SJCRH30 (cell line): ENCODE measurements at regions not wholly inside any gene's neighbourhood (a gene's known extent, or its start where the extent isn't known, plus 50 kb on each side); places are given as distances from the start of the nearest gene placed in this dataset.

Experiments
- DNase-seq, 2 experiments: peaks; one replicate each; pipeline ENCODE4 v3.0.0-alpha.2; 2015 to 2020
- H3K27ac ChIP-seq: fragments of 250-450 bp; sonication (Bioruptor Pico); 2 replicates; pipeline ENCODE4 v1.5.1; 2020; ENCODE audit warnings: mild to moderate bottlenecking, moderate library complexity
- H3K27me3 ChIP-seq: fragments of 250-450 bp; sonication (Bioruptor Pico); 2 replicates; pipeline ENCODE4 v1.5.1; 2020; ENCODE audit warnings: mild to moderate bottlenecking, moderate library complexity
- H3K36me3 ChIP-seq: fragments of 250-450 bp; sonication (Bioruptor Pico); 2 replicates; pipeline ENCODE4 v1.5.1; 2020; ENCODE audit warnings: mild to moderate bottlenecking, moderate library complexity
- H3K4me1 ChIP-seq: fragments of 250-450 bp; sonication (Bioruptor Pico); 2 replicates; pipeline ENCODE4 v1.5.1; 2020; ENCODE audit warnings: mild to moderate bottlenecking, moderate library complexity
- H3K4me3 ChIP-seq: fragments of 250-450 bp; sonication (Bioruptor Pico); 2 replicates; pipeline ENCODE4 v1.5.1; 2020; ENCODE audit warnings: mild to moderate bottlenecking, moderate library complexity
- H3K9me3 ChIP-seq: fragments of 250-450 bp; sonication (Bioruptor Pico); replicated peaks from 2 replicates; pipeline ENCODE4 v1.5.1; 2020; ENCODE audit warnings: mild to moderate bottlenecking, moderate library complexity

GRCh38 chr20:62551407-62552323 is 75.9 kb upstream of the GATA5 start:
- H3K36me3 ChIP-seq: no peaks in the 10 kb centered on the region
- peaks cover 11% of the 10 kb centered on the region; the same call in 1 of the 2 replicates for H3K27me3 ChIP-seq
- peaks cover 15% of the 10 kb centered on the region for H3K4me1 ChIP-seq
- no peaks in the 10 kb centered on the region for H3K9me3 ChIP-seq
- H3K4me3 ChIP-seq: peak overlapping the region; percentile 65
- peak overlapping the region; percentile 35; the same call in 1 of the 2 replicates for H3K27ac ChIP-seq
- DNase-seq: peak; percentile 69 to 82

- no peak for DNase-seq
- Histone ChIP-seq H3K27me3 (peaks cover 11% of the 10 kb centered on the region; the same call in 1 of the 2 replicates), H3K27ac (no peak overlapping the region), H3K4me1 (peaks cover 25% of the 10 kb centered on the region), H3K4me3 (no peak overlapping the region), H3K36me3 (no peaks in the 10 kb centered on the region), H3K9me3 (no peaks in the 10 kb centered on the region)
Observed at GRCh38 chr20:62552613-62553012, 76.8 kb upstream of the GATA5 start.

- H3K27ac ChIP-seq: no peak overlapping the region
- no peaks in the 10 kb centered on the region for H3K9me3 ChIP-seq
- DNase-seq: no peak
- H3K27me3 ChIP-seq: peaks cover 11% of the 10 kb centered on the region; the same call in 1 of the 2 replicates
- H3K4me3 ChIP-seq: no peak overlapping the region
- no peaks in the 10 kb centered on the region for H3K36me3 ChIP-seq
- peaks cover 32% of the 10 kb centered on the region for H3K4me1 ChIP-seq
Observed at GRCh38 chr20:62553136-62553837, 77.5 kb upstream of the GATA5 start.

GRCh38 chr20:62553838-62554161 is 78.0 kb upstream of the GATA5 start:
- no peak overlapping the region for H3K4me3 ChIP-seq
- H3K4me1 ChIP-seq: peaks cover 35% of the 10 kb centered on the region
- H3K27ac ChIP-seq: no peak overlapping the region
- no peaks in the 10 kb centered on the region for H3K36me3 ChIP-seq
- peaks cover 11% of the 10 kb centered on the region; the same call in 1 of the 2 replicates for H3K27me3 ChIP-seq
- DNase-seq: no peak
- no peaks in the 10 kb centered on the region for H3K9me3 ChIP-seq

DNA sequence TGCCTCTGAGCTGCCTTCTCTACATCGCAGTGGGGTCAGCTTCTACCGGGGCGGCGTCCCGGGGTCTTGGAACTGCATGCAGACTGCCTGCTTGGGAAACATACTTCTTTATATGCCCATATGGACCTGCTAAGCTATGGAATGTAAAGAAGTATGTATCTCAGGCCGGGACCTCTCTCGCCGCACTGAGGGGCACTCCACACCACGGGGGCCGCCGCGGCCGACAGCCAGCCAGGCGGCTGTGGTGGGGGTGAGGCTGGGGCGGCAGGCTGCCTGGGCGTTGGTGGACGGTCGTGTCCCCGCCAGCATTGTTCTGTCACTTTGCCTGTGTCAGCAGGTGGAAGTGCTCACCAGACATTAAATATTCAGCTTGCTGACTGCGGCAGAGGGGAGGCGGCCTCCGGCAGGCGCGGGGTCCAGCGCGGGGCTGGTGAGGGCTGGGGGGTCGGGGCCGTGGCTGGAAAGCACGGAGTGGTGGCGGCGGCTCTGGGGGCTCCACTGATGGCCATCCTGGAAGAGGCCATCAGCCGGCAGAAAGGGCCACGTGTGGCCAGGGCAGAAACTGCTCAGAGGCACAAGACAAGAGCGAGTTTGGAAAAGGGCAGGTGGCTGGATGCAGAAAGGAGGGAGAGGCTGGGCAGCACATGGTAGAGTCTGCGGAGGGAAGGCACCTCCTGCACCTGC is 78.6 kb upstream of the GATA5 start:
- Histone ChIP-seq H3K4me3 (no peak overlapping the region), H3K4me1 (peaks cover 37% of the 10 kb centered on the region), H3K27ac (no peak overlapping the region), H3K36me3 (no peaks in the 10 kb centered on the region), H3K9me3 (no peaks in the 10 kb centered on the region), H3K27me3 (peaks cover 11% of the 10 kb centered on the region; the same call in 1 of the 2 replicates)
- DNase-seq: no peak

DNA sequence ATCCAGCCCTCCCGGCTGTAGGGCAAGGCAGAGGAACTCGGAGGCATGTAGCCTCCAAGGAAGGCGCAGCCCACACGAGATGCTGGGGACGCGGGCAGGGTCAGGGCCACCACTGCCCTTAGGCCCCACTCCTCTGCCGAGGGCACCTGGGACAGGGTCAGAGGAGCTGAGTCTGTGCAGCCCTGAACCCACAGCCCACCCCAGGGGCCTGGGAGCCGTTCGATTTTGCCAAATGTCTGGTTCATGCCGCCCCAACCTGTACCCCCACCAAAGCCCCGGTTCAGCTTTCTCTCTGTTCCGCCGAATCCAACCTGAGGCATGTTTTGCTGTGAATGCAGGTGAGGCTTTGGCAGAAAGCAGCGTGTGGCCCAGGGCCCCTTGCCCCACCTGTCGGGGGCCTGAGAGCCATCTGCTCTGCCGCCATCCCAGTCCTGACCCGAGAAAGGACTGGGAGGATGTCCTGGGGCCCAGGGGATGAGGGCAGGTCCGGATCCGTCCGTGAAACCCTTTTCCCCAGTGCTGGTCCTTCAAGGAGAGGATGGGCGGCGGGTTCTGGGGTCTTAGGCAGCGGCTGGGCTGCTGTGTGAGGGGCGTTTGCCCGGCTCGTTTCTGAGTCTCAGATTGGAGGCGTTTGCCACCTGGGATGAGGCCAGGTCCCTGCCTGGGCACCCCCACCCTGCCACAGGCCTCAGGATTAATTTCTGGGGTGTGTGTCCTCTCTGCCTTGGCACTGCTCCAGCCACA is 79.3 kb upstream of the GATA5 start:
- Histone ChIP-seq H3K9me3 (no peaks in the 10 kb centered on the region), H3K27me3 (peaks cover 7% of the 10 kb centered on the region; the same call in 1 of the 2 replicates), H3K36me3 (no peaks in the 10 kb centered on the region), H3K4me1 (peaks cover 40% of the 10 kb centered on the region), H3K4me3 (no peak overlapping the region), H3K27ac (no peak overlapping the region)
- no peak for DNase-seq

DNA sequence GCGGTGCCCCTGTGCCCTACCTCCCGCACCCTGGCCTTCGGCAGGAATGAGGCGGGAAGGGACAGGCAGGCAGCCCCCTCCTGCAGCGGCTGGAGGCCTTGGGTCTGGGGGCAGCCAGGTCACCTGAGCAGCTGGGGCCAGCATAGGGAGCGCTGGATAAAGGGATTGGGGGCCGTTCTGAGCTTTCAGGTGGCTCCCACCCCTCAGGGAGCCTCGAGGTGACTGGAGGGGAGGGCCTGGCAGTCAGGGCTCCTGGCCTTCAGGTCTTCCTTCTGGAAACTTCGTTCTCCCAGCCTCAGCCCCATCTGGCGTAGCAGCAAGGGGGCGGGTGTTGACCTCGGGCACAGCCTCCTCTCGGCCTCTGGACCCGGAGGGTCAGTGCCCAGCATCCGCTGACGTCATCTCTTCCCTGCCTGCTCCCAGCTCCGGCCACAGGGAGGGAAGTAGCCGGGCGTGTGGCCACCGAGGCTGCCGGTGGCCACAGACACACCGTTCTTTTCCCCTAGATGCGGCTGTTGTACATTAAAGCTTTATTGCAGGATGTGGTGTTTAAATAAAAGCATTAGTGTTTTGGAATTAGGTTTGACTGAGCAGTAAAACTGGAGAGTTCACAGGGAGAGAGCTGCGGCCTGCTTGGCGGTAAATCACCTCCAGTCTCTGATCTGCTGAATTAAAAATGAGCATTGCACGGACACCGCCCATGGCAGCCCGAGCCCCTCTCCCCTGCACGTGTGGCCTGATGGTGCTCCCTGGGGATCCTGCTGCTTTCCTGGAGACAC is 80.0 kb upstream of the GATA5 start:
- no peak for DNase-seq
- H3K9me3 ChIP-seq: no peaks in the 10 kb centered on the region
- peaks cover 4% of the 10 kb centered on the region; the same call in 1 of the 2 replicates for H3K27me3 ChIP-seq
- H3K4me1 ChIP-seq: peaks cover 47% of the 10 kb centered on the region
- no peak overlapping the region for H3K27ac ChIP-seq
- no peaks in the 10 kb centered on the region for H3K36me3 ChIP-seq
- H3K4me3 ChIP-seq: no peak overlapping the region

DNA sequence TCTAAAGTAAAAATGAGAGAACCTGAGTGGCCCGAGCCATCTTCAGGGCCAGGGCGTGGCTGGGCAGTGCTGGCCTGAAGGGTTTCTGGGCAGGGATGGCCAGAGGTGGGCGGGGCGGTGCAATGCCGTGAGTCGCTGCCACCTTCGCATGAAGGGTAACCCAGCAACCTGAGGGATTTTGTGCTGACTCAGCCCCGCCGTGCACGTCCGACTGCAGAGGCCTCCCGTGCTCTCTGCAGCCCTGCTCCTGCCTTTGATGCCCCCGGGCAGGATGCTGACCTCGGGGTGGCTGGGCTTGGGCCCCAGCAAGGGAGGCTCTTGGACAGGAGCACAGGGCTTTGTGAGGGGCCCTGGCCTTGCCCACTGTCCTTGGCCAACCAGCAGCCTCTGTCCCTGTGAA is 81.7 kb upstream of the GATA5 start:
- Histone ChIP-seq H3K9me3 (no peaks in the 10 kb centered on the region), H3K27ac (peak overlapping the region; percentile 84), H3K36me3 (no peaks in the 10 kb centered on the region), H3K4me1 (peaks cover 60% of the 10 kb centered on the region), H3K27me3 (no peaks in the 10 kb centered on the region), H3K4me3 (no peak overlapping the region)
- DNase-seq: peak in 1 of 2 experiments; percentile 46

GRCh38 chr20:62557999-62558408 is 82.2 kb upstream of the GATA5 start:
- Histone ChIP-seq H3K9me3 (no peaks in the 10 kb centered on the region), H3K27ac (peak overlapping the region; percentile 84), H3K4me3 (no peak overlapping the region; the same call in 1 of the 2 replicates), H3K27me3 (no peaks in the 10 kb centered on the region), H3K4me1 (peaks cover 62% of the 10 kb centered on the region), H3K36me3 (no peaks in the 10 kb centered on the region)
- peak; percentile 76 to 77 for DNase-seq

DNA sequence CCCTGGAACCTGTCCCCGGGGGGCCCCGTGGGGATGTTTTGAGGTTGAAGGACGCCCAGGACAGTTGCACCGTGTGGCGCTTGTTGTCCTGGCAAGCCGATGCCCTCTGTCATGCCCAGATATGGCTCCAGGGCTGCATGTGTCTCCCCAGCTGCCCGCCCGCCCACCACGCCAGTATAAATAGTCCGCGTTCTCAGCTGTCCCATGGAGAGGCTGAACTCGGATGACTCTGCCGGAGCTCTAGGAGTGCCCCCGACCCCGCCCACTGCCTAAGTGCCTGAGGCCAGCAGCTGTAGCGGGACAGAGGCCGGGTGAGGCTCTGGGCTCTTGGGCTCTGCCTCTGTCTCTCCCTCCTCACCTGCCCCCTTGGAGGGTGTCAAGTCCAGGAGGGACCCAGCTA is 83.0 kb upstream of the GATA5 start:
- Histone ChIP-seq H3K9me3 (no peaks in the 10 kb centered on the region), H3K36me3 (no peaks in the 10 kb centered on the region), H3K27me3 (no peaks in the 10 kb centered on the region), H3K27ac (peak overlapping the region; percentile 84), H3K4me1 (peaks cover 62% of the 10 kb centered on the region), H3K4me3 (peak overlapping the region; percentile 0; the same call in 1 of the 2 replicates)
- DNase-seq: peak; percentile 100

GRCh38 chr20:62560162-62560561 is 82.1 kb upstream of the SLCO4A1 start:
- Histone ChIP-seq H3K4me1 (peaks cover 63% of the 10 kb centered on the region), H3K36me3 (no peaks in the 10 kb centered on the region), H3K27ac (no peak overlapping the region), H3K9me3 (no peaks in the 10 kb centered on the region), H3K27me3 (no peaks in the 10 kb centered on the region), H3K4me3 (no peak overlapping the region)
- no peak for DNase-seq

DNA sequence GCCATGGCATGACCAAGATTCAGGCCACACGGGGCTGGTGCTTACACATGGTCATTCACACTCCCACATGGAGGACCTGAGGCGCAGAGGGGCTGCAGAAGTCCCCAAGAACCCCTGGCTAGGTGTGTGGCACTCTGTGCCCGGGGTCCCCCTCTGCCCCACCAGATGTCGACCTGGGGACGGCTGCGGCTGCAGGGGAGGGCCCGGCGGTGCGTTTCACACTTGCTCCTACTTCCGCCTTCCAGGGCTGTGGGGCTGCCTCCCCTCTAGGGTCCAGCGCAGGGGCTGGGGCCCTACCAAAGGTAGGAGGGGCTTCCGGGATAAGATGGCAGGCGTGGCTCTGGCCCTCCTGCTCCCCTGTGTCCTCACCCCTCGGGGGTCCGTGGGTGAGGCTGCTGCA is 81.1 kb upstream of the SLCO4A1 start:
- Histone ChIP-seq H3K27ac (no peak overlapping the region), H3K36me3 (no peaks in the 10 kb centered on the region), H3K4me1 (peaks cover 70% of the 10 kb centered on the region), H3K9me3 (no peaks in the 10 kb centered on the region), H3K27me3 (no peaks in the 10 kb centered on the region), H3K4me3 (no peak overlapping the region)
- DNase-seq: no peak

GRCh38 chr20:62561948-62562347 is 80.4 kb upstream of the SLCO4A1 start:
- Histone ChIP-seq H3K27ac (peak overlapping the region; percentile 5; the same call in 1 of the 2 replicates), H3K27me3 (no peaks in the 10 kb centered on the region), H3K4me1 (peaks cover 73% of the 10 kb centered on the region), H3K4me3 (no peak overlapping the region), H3K36me3 (no peaks in the 10 kb centered on the region), H3K9me3 (no peaks in the 10 kb centered on the region)
- peak; percentile 83 to 88 for DNase-seq
